Activated CD4-positive, alpha-beta T cell treated with anti-CD3 and anti-CD28 coated beads, Interleukin-2, amount 50 U/mL, for 16 hours (primary cell): ENCODE measurements at regions not wholly inside any gene's neighbourhood (a gene's known extent, or its start where the extent isn't known, plus 50 kb on each side); places are given as distances from the start of the nearest gene placed in this dataset.
A peak's percentile ranks its signal among the peaks of the same experiment; 100 is the strongest.

Experiments used
- DNase-seq: peaks from one replicate; pipeline ENCODE4 v3.0.0-alpha.2; 2020

GRCh38 chr12:4045786-4046494, 172.7 kb upstream of the PARP11 start:
- DNase-seq = no peak

DNA sequence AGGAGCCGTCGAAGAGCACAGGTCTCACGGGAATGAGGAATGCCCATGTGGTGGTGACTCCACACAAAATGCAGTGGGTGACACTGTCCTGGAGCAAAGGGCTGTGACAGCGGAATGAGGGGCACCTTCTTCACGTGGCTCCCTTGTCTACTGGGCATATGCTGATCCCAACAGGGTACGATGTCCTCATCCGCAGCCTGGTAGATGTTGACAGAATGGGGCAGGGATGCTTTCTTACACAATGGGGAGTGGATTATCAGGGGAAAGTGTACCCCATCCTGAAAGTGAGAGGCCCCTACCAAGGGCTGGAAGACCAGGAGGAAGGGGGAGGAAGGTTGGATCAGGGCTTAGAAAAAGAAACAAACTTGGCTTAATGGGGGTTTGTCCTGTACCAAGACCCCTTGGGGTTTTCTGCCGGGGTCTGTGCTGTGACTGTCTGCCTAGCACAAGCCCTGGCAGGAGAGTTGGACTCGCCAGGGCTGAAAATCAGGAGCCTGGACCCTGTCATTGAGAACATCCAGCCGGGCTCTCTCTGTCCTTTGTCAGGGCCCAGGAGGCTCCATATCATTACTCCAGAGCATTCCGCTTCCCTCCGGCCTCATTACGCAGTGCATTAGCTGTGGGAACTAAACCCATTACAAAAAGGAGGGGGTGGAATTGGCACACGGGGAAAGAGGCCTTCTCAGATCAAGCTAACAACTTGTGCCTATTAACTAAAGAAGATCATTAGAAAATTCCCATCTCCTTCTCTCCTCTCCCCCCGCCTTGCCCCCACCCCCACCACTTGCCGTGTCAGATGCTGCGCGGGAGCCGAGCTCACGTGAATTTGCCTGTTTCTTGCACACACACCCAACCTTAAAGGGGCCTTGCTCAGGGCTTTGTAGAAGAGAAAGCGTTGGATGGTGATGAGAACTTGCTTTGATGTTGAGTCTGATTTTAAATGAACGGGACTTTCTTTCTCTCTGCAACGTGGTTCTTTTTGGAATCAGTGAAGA, 171.8 kb upstream of the PARP11 start:
- no peak for DNase-seq

DNA sequence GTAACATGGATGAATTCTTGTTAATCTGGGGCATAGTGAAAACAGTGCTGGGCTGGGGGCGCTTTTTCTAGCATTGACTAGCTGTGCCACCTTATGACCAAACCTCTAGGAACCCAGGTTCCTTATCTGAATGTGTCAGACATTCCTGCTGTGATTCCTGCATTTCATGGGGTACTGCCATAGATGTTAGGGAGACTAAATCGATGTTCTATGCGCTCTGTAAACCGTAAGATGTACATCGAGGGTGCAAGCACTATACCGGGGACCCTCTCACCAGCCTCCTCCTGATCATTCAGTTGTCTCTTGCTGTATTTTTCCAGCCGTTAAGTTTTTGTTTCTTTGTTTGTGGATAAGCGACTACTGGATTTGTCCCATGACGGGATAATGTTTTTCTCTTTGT, 170.9 kb upstream of the PARP11 start:
- no peak for DNase-seq

DNA sequence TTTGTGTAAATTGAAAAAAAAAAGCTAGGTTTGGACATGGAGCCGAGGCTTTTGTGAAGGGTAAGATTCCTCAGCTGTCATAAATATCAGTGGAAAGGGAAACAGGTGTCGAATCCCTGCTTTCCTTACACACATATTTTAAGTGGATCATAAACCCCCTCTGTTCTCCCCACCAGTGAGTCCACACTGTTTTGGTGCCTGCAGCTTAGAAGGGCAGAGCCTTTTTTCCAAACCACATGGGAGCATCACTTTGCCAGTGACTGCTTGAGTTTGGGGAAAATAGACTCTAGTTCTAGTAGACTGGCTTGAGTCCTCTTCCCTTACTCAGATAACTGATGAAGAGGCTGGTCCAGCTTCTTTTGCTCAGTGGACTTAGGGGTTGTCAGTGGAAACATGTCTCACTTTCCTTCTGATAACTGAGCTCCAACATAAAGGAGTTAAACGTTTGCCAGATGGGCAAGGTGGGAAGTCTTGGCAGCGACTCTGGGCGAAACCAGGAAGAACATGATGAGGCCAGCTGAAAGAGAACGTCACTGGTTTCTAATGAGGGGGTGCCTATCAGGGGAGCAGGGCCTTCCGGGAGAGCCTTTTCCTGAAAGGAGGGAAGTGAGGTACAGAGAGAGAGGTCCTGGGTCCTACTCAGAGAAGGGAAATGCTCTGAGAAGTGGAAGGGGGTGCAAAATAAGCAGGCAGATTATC, 168.1 kb upstream of the PARP11 start:
- DNase-seq = no peak

DNA sequence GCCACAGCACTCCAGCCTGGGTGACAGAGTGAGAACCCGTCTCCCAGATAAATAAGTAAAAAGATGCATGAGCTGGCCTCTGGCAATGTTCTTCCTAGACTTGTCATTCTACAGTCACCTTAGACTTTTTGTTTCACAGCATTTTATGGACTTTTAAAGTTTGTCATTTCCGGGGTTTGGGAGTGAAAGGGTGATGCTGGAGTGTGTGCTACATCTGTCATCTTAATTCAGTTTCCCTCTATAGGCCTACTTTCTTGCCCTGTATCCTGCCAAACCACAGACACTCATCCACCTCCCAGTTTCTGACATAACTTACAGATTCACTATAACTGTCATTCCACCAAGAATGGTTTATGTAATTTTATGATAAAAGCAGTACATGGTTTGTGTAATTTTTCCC, 166.7 kb upstream of the PARP11 start:
- DNase-seq = no peak

GRCh38 chr12:4037747-4038312, 164.6 kb upstream of the PARP11 start:
- DNase-seq = no peak

- DNase-seq = no peak
Observed at GRCh38 chr12:4036671-4037271, 163.6 kb upstream of the PARP11 start.

DNA sequence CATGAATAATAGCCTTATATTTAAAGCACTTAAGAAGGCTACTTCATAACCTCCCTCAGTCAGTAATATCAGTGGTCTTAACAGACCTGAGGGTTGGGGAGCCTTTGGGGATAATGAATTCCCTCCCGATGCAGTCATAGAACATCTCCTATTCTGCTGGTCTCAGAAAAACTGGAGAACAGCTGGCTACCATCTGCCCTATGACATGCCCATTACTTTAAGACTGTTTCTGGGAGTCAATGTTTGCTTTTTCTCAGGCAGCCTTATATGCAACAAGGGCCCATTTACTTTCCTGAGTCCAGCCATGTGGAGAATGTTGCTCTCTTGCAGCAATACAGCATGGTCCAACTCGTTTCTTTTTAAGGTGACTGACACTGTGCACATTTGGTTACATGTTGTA, 161.7 kb upstream of the PARP11 start:
- no peak for DNase-seq

DNA sequence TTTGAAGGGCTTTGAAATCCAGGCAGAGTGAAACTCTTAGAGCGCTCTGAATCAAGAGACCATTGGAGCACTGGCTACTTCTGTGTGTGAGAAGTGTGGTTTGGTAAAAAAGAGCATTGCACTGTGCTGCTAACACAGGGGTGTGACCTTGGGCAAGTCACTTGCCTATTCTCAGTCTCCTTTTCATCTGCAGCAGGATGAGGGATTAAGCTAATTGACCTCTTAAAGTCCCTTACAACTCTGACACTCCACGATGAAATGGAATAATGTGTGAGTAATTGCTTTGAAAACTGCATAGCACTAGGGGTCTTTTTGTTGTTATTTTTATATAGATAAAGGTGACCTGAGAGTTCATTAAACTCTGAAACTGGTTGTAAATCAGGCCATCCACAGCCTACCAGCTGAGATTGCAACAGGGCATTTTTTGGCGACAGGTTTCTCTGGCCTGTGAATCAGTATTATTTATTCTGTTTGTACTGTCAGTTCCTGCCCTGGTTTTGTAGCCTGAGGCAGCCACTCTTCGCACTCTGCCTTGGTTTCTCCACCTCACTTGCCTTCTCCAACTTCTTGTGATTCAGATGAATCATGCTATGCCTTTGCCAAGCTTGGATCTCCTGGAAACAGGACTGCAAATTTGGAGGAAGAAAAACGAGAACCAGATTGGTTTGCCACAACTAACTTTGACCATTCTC, 159.9 kb upstream of the PARP11 start:
- no peak for DNase-seq

DNA sequence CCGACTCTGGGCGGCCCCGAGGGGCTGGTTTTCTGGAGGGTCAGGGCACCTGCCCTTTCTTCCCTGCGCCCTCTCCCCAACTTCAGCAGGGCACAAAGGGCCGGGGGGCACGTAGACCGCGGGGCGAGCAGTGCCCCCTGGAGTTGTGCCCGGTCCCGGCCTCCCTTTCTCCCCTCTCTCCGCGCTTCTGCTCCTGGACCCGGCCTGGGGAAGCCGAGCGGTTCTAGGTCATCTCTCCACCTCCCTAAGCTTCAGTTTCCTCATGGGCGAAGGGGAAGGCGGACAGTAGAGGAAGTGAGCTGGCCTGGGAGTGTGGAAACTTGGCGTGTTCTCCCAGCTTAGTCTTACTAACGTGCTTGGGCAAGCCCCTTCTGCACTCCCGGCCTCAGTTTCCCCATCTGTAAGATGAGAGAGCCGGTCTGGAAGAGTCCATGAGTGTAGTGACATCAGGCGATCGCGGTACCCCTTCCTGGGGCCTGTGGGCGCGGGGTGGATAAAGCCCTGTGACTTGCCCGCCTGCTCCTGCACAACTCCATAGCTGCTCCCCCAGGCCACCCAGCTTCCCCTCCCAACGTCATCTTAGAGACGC, 158.6 kb upstream of the PARP11 start:
- no peak for DNase-seq

DNA sequence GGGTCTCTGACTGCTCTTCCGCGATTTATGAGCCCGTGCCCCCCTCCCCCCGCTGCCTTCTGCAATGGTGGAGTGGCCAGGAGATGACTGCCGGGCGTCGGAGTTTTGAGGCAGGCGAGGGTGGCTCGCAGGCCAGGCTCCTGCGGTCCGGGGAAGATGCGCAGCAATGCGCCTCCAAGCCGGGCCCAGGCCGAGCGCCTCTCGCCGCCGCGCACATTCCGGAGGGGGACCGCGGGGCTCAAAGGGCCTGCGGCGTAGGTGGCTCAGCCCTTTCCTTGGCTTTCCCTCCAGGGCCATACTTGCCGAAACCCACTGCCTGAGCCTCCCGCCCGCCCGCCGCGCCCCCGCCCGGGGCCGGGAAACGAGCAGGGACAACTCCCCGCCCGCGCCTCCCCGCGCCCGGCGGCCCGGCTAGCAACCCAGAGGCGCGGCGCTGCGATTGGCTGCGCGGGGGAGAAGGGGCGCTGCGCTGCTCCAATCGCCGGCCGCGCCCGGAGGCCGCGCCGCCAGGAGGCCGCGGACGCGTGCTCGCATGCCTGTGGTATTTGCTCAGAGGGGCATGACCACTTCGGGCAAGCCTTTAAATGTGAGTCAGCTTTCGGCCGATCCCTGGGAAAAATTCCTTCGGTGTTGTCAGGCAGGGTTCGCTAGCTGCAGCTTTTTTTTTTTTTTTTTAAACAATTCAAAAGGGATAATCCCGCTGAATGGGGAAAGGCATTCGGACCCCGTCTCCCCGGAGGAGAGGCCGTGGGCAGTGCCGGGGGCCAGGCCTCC, 157.9 kb upstream of the PARP11 start:
- DNase-seq = peak; percentile 69

- DNase-seq = peak; percentile 29
Observed at GRCh38 chr12:4027412-4027811, 154.2 kb upstream of the PARP11 start.

DNA sequence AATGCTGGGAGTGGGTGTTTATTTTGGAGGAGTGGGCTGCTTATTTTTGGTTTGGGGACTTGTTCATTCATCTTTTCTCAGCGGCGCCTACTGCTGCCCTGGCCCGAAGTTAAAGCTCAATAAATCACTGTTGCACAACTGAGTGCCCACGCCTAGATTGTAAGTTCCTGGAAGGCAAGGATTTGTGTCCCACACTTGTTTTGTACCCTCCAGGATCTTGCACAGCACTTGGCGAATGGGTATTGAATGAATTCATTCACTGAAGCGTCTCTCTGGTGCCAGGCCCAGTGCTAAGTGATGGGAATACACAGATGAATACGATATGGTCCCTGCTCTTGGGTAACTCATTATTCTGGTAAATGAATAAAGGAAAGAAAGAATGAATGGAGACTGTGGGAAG, 153.3 kb upstream of the PARP11 start:
- no peak for DNase-seq

GRCh38 chr12:4026020-4026358, 152.8 kb upstream of the PARP11 start:
- no peak for DNase-seq

DNA sequence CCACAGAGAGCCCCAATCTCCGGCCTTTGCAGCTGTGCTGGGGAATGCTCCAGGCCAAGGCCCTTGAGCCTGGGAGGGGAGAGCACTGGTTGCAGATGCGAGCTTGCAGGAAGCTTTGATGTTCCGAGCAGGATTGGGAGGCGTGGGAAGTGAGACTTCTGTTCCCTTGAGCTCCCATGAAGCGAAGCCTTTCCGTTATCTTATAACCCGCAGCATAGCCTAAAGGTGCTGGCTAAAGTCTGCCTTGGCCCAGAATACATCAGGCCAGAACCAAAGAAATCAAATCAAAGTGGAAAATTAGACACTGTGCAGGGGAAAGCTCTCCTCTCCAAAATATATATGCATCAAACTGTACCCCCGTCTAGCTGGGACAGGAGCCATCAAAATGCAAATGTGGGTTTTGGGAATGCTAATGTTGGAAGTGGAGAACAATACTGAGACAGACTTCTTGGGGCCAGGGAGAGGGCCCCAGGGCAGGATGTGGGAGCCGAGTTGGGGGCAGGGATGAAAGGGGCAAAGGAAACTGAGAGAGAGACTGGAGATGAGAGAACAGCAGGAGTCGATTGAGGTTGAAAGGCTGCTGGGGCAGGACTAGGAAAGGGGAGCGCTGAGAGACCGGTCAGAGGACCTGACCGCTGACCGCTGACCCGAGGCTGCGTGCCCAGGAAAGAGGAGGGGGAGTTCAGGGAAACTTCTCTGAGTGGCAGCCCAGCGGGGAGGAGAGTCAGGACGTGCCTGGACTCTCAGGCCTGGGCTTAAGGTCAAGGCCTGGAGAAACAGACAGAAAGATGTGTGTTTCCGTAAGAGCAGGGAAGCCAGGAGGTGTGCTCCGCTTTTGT, 152.2 kb upstream of the PARP11 start:
- no peak for DNase-seq

DNA sequence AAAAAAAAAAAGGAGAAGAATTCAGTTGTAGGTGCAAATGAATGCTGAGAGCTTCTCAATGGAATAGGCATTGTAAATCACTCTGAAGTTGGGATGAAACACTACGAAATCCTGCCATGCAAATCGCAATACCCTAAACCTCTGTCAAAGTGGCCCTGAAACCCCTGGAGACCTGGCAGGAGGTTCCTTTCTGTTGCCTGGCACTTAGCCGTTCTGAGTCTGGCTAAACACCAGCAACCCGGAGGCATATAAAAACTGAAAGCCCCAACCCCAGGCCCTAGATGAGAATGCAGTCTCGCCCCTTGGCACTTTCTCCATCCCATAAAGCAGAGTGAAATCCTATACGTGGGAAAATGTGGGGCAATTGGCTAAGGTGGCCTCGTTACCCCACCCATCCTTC, 151.5 kb upstream of the PARP11 start:
- DNase-seq = no peak

DNA sequence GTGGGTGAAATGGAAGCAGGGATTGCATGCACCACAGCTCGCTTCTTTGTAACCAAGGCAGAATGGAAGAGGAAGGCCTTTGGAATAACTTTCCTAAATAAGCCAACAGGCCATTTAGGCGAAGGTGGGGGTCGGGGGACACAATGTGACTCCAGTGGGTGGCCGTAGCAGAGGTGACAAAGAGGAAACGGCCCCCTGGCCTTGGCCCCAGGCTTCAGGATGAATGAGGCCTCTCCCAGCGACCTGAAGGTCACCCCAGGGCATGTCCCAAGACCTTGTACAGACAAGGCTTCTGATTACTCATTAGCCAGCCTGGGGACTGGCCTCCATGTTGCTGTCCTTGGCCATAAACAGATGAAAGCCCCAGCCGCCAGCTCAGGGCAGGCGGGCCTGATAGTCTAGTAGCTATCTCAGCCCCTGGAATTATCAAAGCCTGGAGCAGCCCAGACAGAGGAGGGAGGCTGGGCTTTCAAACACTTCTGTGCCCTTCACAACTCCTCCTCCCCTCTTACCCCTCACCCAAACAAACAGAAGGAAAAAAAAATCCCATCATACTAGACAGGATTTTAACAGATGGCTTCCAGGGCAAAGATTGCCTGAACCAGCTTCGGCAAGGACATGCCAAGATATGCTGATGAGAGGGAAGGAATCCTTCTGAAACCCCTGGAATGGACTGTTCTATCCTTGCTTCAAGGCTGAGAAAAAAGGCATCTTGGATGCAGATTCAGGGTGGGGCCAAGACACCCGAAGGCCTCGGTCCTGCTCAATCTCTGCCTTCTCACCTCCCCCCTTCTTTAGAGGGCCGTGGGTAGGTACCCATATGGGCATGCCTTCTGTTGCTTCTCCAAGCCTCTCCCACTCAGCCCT, 142.3 kb upstream of the PARP11 start:
- no peak for DNase-seq

- no peak for DNase-seq
Observed at GRCh38 chr12:4014858-4015224, 141.6 kb upstream of the PARP11 start.

- no peak for DNase-seq
Observed at GRCh38 chr12:4014444-4014843, 141.2 kb upstream of the PARP11 start.
